ENCODE measurements at regions not wholly inside any gene's neighbourhood (a gene's known extent, or its start where the extent isn't known, plus 50 kb on each side); places are given as distances from the start of the nearest gene placed in this dataset.
A peak's percentile ranks its signal among the peaks of the same experiment; 100 is the strongest.
"Not testable (repeated sequence)": the region's sequence is repeated elsewhere in the genome, so short reads cannot be mapped to it uniquely, and the experiment has no call there.

GRCh38 chr6:168369786-168370185 lies 50.2 kb upstream of the DACT2 start:
- DNase-seq: no peak

DNA sequence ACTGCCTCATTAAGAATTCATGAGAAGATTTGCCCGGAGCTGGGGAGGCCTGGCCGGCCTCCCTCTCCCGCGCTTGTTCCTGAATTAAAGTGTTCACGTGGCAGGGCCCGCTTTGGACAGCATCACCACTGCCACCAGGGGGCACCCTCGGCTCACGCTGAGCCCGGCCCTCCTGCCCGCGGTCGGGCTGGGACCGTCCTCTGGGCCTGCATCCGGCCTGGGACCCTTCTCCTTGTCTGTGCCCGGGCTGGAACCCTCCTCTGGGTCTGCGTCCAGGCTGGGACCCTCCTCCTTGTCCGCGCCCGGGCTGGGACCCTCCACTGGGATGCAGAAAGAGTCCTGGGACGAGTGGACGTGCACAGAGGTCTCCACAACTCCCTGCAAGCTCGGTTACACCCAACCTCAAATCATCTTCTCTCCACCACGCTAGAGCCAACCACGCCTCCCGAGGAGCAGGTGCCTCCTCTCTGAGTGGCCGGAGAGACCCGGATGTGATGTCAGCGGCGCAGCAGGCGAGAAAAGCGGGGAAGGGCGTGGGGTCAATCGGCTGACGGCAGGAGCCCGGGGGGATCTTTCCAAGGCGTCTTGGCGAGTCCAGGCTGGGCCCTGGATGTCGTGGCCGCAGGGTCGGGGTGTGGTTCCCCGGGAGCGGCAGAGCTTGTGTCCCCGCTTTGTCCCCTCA lies 50.9 kb upstream of the DACT2 start:
- DNase-seq: peak; percentile 20

DNA sequence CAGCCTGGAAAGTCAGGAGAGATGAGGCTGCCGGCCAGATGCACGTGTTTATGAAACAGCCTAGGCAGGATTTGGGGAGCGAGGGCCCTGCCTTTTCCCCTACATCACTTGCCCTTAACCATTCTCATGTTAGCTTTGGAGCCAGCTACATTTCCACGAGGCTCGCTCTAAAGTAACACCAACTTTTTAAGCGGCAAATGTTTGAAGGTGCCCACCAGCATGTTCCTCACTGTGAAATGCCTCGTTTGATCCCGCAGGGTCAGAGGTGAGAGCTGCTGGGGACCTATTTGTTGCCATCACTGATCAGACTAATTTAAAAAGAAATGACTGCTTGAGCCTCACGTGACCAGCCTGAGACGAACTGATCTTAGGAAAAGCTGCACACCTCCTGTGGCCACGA lies 51.6 kb upstream of the DACT2 start:
- no peak for DNase-seq

GRCh38 chr6:168371618-168371980 lies 52.0 kb upstream of the DACT2 start:
- no peak for DNase-seq

- DNase-seq: no peak
Observed at GRCh38 chr6:168371981-168372711, 52.6 kb upstream of the DACT2 start.

DNA sequence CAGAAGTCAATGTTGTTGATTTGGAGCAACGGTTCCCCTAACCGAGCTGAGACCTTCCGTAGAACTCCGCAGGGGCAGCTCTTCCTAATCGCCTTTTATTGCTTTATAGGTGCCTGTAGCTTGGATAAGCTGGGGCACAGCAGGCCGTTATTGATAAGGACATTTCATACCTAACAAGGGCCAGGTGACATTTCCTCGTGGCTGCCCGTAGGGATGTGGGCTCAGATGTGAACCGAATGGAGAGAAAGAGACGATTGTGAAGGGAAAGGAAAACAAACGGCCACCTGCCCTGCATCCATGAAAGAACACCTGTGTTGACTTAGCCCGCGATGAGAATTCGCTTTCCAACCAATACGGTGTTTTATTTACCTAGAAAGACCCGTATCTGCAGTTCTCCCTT lies 53.3 kb upstream of the DACT2 start:
- DNase-seq: peak; percentile 37

DNA sequence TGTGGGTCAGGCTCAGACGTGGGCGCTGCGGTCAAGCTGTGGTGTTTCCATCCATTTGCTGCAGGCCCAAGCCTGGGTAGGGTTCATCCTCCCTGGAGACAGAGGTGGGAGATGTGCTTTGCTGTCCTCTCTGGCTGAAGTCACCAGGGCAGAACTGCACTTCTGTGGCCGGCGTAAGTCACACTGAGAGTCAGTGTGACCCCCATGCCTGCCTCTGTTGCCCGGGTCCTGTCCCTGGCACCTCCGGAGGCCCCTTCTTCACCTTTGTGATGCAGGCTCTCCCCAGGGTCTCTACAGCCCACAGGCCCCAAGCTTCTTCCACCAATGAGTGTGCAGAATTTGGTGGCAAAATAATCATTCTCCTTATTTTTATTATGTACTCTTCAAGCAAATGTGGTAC lies 53.8 kb upstream of the DACT2 start:
- no peak for DNase-seq

GRCh38 chr6:168374051-168374502 lies 54.5 kb upstream of the DACT2 start:
- no peak for DNase-seq

DNA sequence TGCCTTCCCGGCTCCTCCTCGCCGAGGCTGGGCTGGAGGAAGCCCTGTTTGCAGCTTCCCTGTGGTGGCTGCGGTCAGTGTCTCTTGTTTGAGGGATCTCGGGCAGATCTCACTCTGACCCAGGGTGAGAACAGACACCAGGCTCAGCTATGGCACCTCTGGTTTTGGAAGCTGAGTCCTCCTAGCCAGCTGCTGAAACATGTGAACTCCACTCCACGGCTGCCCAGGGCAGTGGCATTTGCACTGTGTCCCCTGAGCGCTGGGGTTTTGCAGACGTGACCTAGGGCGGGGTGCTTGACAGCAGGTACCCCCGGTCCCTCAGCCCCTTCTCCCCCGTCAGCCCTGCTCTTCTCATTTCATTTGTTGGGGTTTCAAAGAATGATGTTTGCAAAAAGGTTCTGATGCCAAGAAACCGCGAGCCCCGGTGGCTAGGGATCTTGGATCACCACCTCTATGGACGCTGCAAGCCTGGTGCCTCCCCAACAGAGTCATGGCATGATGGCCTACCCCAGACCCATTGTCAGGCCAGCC lies 55.0 kb upstream of the DACT2 start:
- no peak for DNase-seq

DNA sequence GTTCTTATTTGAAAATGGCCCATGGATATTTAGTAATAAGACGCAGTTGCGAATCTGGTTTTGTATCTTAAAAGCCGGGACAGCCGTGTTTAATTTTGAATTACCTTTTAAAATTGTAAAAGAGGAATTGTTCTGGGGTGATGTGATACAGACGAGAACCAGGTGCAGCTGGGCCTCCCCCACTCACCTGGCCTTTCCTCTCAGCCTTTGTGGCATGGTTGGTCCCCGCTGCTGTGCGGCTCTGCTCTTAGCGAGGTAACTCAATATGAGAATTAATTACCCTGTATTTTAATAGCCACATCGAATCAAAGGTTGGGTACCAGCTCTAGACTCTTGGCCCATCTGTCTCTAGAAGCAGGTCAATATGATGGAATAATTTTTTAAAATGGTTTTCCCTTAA lies 56.5 kb upstream of the DACT2 start:
- no peak for DNase-seq

- DNase-seq: no peak
Observed at GRCh38 chr6:168376811-168377483, 57.4 kb upstream of the DACT2 start.

- no peak for DNase-seq
Observed at GRCh38 chr6:168377484-168377855, 57.9 kb upstream of the DACT2 start.

GRCh38 chr6:168377856-168378832 lies 58.6 kb upstream of the DACT2 start:
- no peak for DNase-seq

DNA sequence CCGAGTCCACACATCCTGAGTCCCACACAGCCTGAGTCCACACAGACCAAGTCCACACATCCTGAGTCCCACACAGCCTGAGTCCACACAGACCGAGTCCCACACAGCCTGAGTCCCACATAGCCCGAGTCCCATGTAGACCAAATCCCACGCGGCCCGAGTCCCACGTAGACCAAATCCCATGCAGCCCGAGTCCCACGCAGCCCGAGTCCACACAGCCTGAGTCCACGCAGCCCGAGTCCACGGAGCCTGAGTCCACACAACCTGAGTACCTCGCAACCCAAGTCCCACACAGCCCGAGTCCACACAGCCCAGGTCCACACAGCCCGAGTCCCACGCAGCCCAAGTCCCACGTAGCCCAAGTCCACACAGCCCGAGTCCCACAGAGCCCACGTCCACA lies 60.0 kb upstream of the DACT2 start:
- not testable (repeated sequence) for DNase-seq

GRCh38 chr6:168380166-168380955 lies 60.6 kb upstream of the SMOC2 start:
- not testable (repeated sequence) for DNase-seq

DNA sequence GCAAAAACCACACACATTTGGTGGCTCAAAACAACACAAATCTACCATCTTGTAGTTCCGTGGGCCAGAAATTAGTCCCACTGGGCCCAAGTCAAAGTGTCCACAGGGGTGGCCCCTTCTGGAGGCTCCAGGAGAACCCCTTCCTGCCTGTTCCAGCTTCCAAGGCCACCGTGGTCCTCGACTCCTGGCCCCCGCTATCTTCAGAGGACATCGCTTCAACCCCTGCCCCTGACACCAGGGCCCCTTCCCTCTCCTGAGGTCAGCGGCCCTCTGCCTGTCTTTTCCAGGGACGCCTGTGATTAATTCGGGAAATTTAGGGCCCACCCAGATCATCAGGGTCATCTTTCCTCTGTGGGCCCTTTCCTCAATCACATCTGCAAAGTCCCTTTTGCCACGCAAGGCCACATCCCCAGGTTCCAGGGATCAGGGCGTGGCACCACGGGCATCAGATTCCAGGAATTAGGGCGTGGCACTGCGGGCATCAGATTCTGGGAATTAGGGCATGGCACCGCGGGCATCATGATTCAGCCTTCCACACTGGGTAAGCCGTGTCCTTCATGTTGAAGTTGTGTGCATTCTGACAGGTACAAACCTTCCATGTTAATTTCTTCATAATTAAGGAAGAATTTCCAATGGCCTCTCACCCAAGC lies 59.9 kb upstream of the SMOC2 start:
- no peak for DNase-seq

DNA sequence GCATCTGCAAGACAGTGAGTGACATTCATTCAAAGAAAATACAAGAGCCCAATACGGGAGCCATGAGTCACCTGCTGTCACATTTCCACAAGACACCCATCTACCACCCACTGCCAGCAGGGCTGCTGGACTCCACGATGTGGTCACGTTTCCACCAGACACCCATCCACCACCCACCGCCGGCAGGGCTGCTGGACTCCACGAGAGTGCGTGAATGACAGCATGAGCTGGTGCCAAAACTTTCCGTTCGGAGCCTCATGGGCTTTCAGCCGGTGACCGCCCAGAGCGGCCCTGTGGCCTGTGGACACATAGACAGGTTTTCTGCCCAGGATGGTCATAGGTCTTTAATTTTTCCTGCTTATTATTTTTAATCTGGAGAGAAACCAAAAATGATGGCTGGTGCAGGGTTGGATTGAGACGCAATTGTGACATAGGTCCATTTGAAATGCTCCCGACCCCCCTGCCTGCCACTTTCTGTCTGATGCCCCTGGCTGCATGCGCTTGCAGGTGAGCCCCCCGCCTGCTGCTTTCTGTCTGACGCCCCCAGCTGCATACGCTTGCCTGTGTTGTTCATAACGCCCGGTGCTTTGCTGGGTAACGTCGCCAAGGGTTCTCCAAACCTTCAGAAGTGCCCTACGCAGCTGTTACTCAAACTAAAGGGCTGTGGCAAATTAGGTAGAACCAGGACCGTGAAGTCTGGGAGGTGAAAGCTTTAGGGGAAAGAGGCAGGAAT lies 59.1 kb upstream of the SMOC2 start:
- no peak for DNase-seq

DNA sequence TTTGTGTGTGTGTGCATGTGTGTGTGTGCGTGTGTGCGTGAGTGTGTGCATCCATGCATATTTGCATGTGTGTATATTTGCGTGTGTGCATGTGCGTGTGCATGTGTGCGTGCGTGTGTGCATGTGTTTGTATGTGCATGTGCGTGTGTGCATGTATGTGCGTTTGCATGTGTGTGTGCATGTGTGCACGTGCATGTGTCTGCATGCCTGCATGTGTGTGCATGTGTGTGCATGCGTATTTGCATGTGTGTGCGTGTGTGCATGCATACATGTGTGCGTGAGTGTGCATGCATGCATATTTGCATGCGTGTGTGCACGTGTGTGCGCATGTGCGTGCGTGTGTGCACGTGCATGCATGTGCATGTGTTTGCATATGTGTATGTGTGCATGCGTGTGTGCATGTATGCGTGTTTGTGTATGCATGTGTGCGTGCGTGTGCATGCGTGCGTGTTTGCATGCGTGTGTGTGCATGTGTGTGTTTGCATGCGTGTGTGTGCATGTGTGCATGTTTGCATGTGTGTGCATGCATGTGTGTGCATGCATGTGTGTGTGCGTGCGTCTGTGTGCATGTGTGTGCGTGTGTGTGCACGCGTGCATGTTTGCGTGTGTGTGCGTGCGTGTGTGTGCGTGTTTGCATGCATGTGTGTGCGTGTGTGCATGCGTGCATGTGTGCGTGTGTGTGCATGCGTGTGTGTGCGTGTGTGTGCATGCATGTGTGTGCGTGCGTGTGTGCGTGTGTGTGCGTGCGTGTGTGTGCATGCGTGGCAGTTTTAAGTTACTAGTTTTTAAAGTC lies 57.7 kb upstream of the SMOC2 start:
- no peak for DNase-seq

All from COR-L47 (cell line).